ENCODE measurements at regions not wholly inside any gene's neighbourhood (a gene's known extent, or its start where the extent isn't known, plus 50 kb on each side); places are given as distances from the start of the nearest gene placed in this dataset.

DNA sequence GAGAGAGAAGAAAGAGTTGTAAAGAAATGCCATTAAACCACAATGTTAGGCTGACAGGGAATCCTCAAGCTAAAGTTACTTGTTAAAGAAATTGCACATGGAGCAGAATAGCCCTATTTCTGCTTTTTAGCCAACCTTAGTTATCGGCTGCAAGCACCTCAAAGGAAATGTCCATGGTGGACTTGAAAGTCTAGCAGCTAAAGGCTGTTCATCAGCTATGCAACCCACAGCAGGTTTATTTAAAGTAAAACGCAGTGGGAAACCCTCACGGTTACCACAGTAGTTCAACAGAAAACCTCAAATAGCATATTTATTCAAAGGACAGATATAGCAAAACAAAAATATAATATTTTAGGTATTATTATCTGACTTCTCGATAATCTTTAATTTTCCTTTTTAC lies 967.2 kb downstream of the IGSF11 start:
- TF ChIP-seq CTCF (IDR thresholded peaks at IDR 0.05) (no peak), POLR2AphosphoS5 (IDR thresholded peaks at IDR 0.05) (no peak), POLR2A (IDR thresholded peaks at IDR 0.05) (no peak)

Data from prostate gland (tissue), 2 donors.